OCI-LY3 (cell line): ENCODE measurements at regions not wholly inside any gene's neighbourhood (a gene's known extent, or its start where the extent isn't known, plus 50 kb on each side); places are given as distances from the start of the nearest gene placed in this dataset.

Experiments used
- H2AFZ ChIP-seq: fragments of 200-600, 300-600 bp; shearing (Covaris generic); 2 replicates; pipeline ENCODE4 v1.6.0; 2014; ENCODE audit warnings: antibody characterized with exemption, low read depth, low read length
- H3K27ac ChIP-seq: fragments of 200-600, 300-600 bp; sonication (generic); 2 replicates; pipeline ENCODE4 v1.5.1; 2014; ENCODE audit warnings: mild to moderate bottlenecking, low read length, moderate library complexity, mixed read lengths
- H3K27me3 ChIP-seq: fragments of 200-600, 300-600 bp; sonication (generic); 2 replicates; pipeline ENCODE4 v1.6.1; 2014; ENCODE audit warnings: low read depth, low read length, mixed read lengths
- H3K36me3 ChIP-seq: fragments of 200-600, 300-600 bp; sonication (generic); replicated peaks from 2 replicates; pipeline ENCODE3; 2014; ENCODE audit warnings: low read depth, low read length, mixed read lengths
- H3K4me1 ChIP-seq: fragments of 300-600, 200-600 bp; sonication (generic); 2 replicates; pipeline ENCODE4 v1.6.1; 2014; ENCODE audit warnings: low read length, mixed read lengths
- H3K4me2 ChIP-seq: fragments of 200-600, 300-600 bp; sonication (generic); 2 replicates; pipeline ENCODE4 v1.6.1; 2014; ENCODE audit warnings: low read length, mixed read lengths
- H3K4me3 ChIP-seq: fragments of 300-600, 200-600 bp; sonication (generic); 2 replicates; pipeline ENCODE4 v1.5.1; 2014; ENCODE audit warnings: antibody characterized with exemption, mild to moderate bottlenecking, low read length, moderate library complexity
- H3K79me2 ChIP-seq: fragments of 300-600, 200-600 bp; shearing (Covaris generic); 2 replicates; pipeline ENCODE4 v1.6.1; 2014; ENCODE audit warnings: mild to moderate bottlenecking, low read length, mixed read lengths
- H3K9ac ChIP-seq: fragments of 300-600, 200-600 bp; shearing (Covaris generic); 2 replicates; pipeline ENCODE4 v1.6.0; 2014; ENCODE audit warnings: mild to moderate bottlenecking, low read length, moderate library complexity
- H3K9me3 ChIP-seq: fragments of 200-600, 300-600 bp; shearing (Covaris generic); 2 replicates; pipeline ENCODE4 v1.6.1; 2014; ENCODE audit warnings: low read length, mixed read lengths; ENCODE audit not compliant: insufficient read depth
- H4K20me1 ChIP-seq: fragments of 200-600, 300-600 bp; sonication (generic); 2 replicates; pipeline ENCODE4 v1.6.1; 2016; ENCODE audit warnings: low read length, mixed read lengths; ENCODE audit not compliant: insufficient read depth
- CTCF ChIP-seq: fragments of 200-600, 300-600 bp; sonication (generic); IDR thresholded peaks from 2 replicates; pipeline ENCODE4 v1.5.1; 2014; ENCODE audit warnings: antibody characterized with exemption, low read length, low read depth
- EZH2phosphoT487 ChIP-seq: fragments of 200-600 bp; shearing (Covaris generic); IDR thresholded peaks from 2 replicates; pipeline ENCODE4 v1.6.1; 2018; ENCODE audit warnings: antibody characterized with exemption, mixed run types, low read depth

GRCh38 chr4:174084981-174085380, 198.5 kb downstream of the FBXO8 start:
- H3K79me2 ChIP-seq: no peaks in the 10 kb centered on the region
- H4K20me1 ChIP-seq: no peaks in the 10 kb centered on the region
- H3K36me3 ChIP-seq: no peaks in the 10 kb centered on the region
- H3K9me3 ChIP-seq: no peaks in the 10 kb centered on the region
- no peak overlapping the region for H3K9ac ChIP-seq
- no peaks in the 10 kb centered on the region for H3K4me1 ChIP-seq
- H3K4me3 ChIP-seq: no peak overlapping the region
- TF ChIP-seq CTCF (no peak), EZH2phosphoT487 (no peak)
- no peak overlapping the region for H3K4me2 ChIP-seq
- no peak overlapping the region for H3K27ac ChIP-seq
- no peaks in the 10 kb centered on the region for H3K27me3 ChIP-seq
- H2AFZ ChIP-seq: no peak overlapping the region

- Histone ChIP-seq H4K20me1 (no peaks in the 10 kb centered on the region), H3K27me3 (no peaks in the 10 kb centered on the region), H3K9me3 (no peaks in the 10 kb centered on the region), H3K4me2 (no peak overlapping the region), H3K9ac (no peak overlapping the region), H2AFZ (no peak overlapping the region), H3K4me3 (no peak overlapping the region), H3K79me2 (no peaks in the 10 kb centered on the region), H3K27ac (no peak overlapping the region), H3K4me1 (no peaks in the 10 kb centered on the region), H3K36me3 (no peaks in the 10 kb centered on the region)
- TF ChIP-seq CTCF (no peak), EZH2phosphoT487 (no peak)
These were observed 198.9 kb downstream of the FBXO8 start for GRCh38 chr4:174084542-174084941.

- H4K20me1 ChIP-seq: no peaks in the 10 kb centered on the region
- H3K79me2 ChIP-seq: no peaks in the 10 kb centered on the region
- H3K9ac ChIP-seq: no peak overlapping the region
- no peak overlapping the region for H3K27ac ChIP-seq
- no peaks in the 10 kb centered on the region for H3K4me1 ChIP-seq
- no peak for TF ChIP-seq CTCF
- TF ChIP-seq EZH2phosphoT487: no peak
- H3K36me3 ChIP-seq: no peaks in the 10 kb centered on the region
- no peak overlapping the region for H3K4me2 ChIP-seq
- H2AFZ ChIP-seq: no peak overlapping the region
- no peaks in the 10 kb centered on the region for H3K27me3 ChIP-seq
- H3K4me3 ChIP-seq: no peak overlapping the region
- H3K9me3 ChIP-seq: no peaks in the 10 kb centered on the region
These were observed 203.1 kb downstream of the FBXO8 start for GRCh38 chr4:174080361-174080760.

- H3K36me3 ChIP-seq: no peaks in the 10 kb centered on the region
- no peaks in the 10 kb centered on the region for H3K27me3 ChIP-seq
- no peak for TF ChIP-seq EZH2phosphoT487
- no peak for TF ChIP-seq CTCF
- H2AFZ ChIP-seq: no peak overlapping the region
- no peaks in the 10 kb centered on the region for H4K20me1 ChIP-seq
- H3K4me2 ChIP-seq: no peak overlapping the region
- no peak overlapping the region for H3K9ac ChIP-seq
- no peak overlapping the region for H3K27ac ChIP-seq
- no peaks in the 10 kb centered on the region for H3K79me2 ChIP-seq
- no peaks in the 10 kb centered on the region for H3K4me1 ChIP-seq
- no peak overlapping the region for H3K4me3 ChIP-seq
- no peaks in the 10 kb centered on the region for H3K9me3 ChIP-seq
These were observed 211.9 kb downstream of the FBXO8 start for GRCh38 chr4:174071595-174071994.
